K562 (cell line): ENCODE measurements at regions not wholly inside any gene's neighbourhood (a gene's known extent, or its start where the extent isn't known, plus 50 kb on each side); places are given as distances from the start of the nearest gene placed in this dataset.

Experiments used
- ATAC-seq: fragments of 200-7000 bp; cut with Tn5 transposase; 3 replicates; pipeline ENCODE4 v1.9.1; 2020; ENCODE audit warnings: moderate library complexity
- BruUV-seq: library from RNA; stranded (reverse); fragments of 400-500 nt; replicated peaks from 2 replicates; lab custom pipeline; 2021; lab: Mats Ljungman, UMichigan
- CTCF ChIA-PET: fragments of 300-600 bp; formaldehyde crosslinking; extraction: SDS; loops from one replicate; lab custom pipeline; 2021; ENCODE audit warnings: low intra/inter-chr PET ratio; lab: Yijun Ruan, JAX
- POLR2A ChIA-PET: fragments of 300-600, 350-650 bp; sonication (Branson Sonifier 250); formaldehyde crosslinking; extraction: SDS; loops from one replicate; lab custom pipeline; 2021; ENCODE audit warnings: antibody characterized with exemption, inconsistent platforms; lab: Yijun Ruan, JAX
- DNase-seq, 4 experiments: peaks; one replicate each; pipeline versions ENCODE4 v3.0.0 to v3.0.0-alpha.2; 2011 to 2018; ENCODE audit warnings: low spot score in 3 of 4, mixed read lengths in 3 of 4; ENCODE audit errors: extremely low read depth in 1 of 4
- FAIRE-seq: peaks from 2 replicates; lab custom pipeline; 2011; peaks lifted over from hg19 to GRCh38; lab: Jason Lieb, UNC
- H2AFZ ChIP-seq: 2 replicates; pipeline ENCODE4 v1.6.0; 2011; ENCODE audit warnings: low read depth, low read length, control low read depth, inconsistent platforms
- H3K27ac ChIP-seq: fragments of 200-600 bp; 3 replicates; pipeline ENCODE4 v1.8.0; 2011; ENCODE audit warnings: low read depth, mild to moderate bottlenecking, control low read depth, inconsistent platforms, low read length, moderate library complexity, mixed read lengths; ENCODE audit errors: extremely low read depth
- H3K27me3 ChIP-seq, 2 experiments: fragments of 300-600 bp in 1 of 2; 2 replicates in 1 of 2; 3 replicates in 1 of 2; pipeline versions ENCODE4 v1.6.0 to v1.8.0; 2011; ENCODE audit warnings: inconsistent platforms in 2 of 2, low read length in 2 of 2, mild to moderate bottlenecking in 1 of 2, mixed read lengths in 1 of 2, moderate library complexity in 1 of 2; ENCODE audit not compliant: control insufficient read depth in 2 of 2, insufficient read depth in 2 of 2
- H3K36me3 ChIP-seq: fragments of 300-600 bp; 3 replicates; pipeline ENCODE4 v1.8.0; 2011; ENCODE audit warnings: mild to moderate bottlenecking, low read length, inconsistent platforms; ENCODE audit not compliant: control insufficient read depth, insufficient read depth
- H3K4me1 ChIP-seq, 2 experiments: fragments of 200-600 bp in 1 of 2; replicated peaks in 1 of 2; 2 replicates in 1 of 2; 3 replicates in 1 of 2; pipeline versions ENCODE4 v1.5.1 to v1.8.0; 2011; ENCODE audit warnings: inconsistent platforms in 2 of 2, low read length in 2 of 2, mild to moderate bottlenecking in 1 of 2, mixed read lengths in 1 of 2, moderate library complexity in 1 of 2; ENCODE audit not compliant: control insufficient read depth in 2 of 2, insufficient read depth in 2 of 2
- H3K4me2 ChIP-seq: 2 replicates; pipeline ENCODE4 v1.6.1; 2011; ENCODE audit warnings: low read length, control low read depth, inconsistent platforms, mixed read lengths; ENCODE audit not compliant: insufficient read depth
- H3K4me3 ChIP-seq: fragments of 200-600 bp; sonication (generic), shearing (Covaris generic); 2 replicates; pipeline ENCODE4 v1.5.1; 2016; ENCODE audit warnings: control low read depth, inconsistent platforms
- H3K79me2 ChIP-seq: fragments of 200-600 bp; 3 replicates; pipeline ENCODE4 v1.8.0; 2011; ENCODE audit warnings: low read length, inconsistent platforms; ENCODE audit not compliant: control insufficient read depth, insufficient read depth
- H3K9ac ChIP-seq, 2 experiments: 2 replicates each; pipeline versions ENCODE4 v1.6.0 to v1.6.1; 2011; ENCODE audit warnings: low read depth in 2 of 2, low read length in 2 of 2, control low read depth in 1 of 2, inconsistent platforms in 1 of 2, mild to moderate bottlenecking in 1 of 2, mixed read lengths in 1 of 2; ENCODE audit not compliant: insufficient read depth in 1 of 2
- H3K9me1 ChIP-seq: one replicate; pipeline ENCODE4 v1.6.0; 2011; ENCODE audit warnings: inconsistent platforms, mild to moderate bottlenecking, low read length, moderate library complexity; ENCODE audit not compliant: control insufficient read depth, insufficient read depth
- H3K9me3 ChIP-seq: replicated peaks from 2 replicates; pipeline ENCODE4 v1.5.1; 2011; ENCODE audit warnings: low read depth, low read length, inconsistent platforms; ENCODE audit not compliant: control insufficient read depth, insufficient read depth
- H4K20me1 ChIP-seq: replicated peaks from 2 replicates; pipeline ENCODE4 v1.6.1; 2011; ENCODE audit warnings: low read length, inconsistent platforms, mixed read lengths; ENCODE audit not compliant: control insufficient read depth, insufficient read depth
- GABPA ChIP-seq: fragments of 200-800 bp; sonication (Bioruptor generic); conservative IDR thresholded peaks from 2 replicates; pipeline ENCODE4 v1.6.1; 2016; ENCODE audit warnings: low read depth, missing genetic modification characterization, missing compliant biosample characterization
- MIER1 ChIP-seq: fragments of 450-650 bp; IDR thresholded peaks from 2 replicates; pipeline ENCODE4 v1.6.1; 2016; ENCODE audit warnings: antibody characterized with exemption, mild to moderate bottlenecking, low read depth
- PURB ChIP-seq: sonication (generic); formaldehyde crosslinking; IDR thresholded peaks from 2 replicates; pipeline ENCODE4 v1.9.0; 2021; ENCODE audit warnings: low read depth, mild to moderate bottlenecking, missing genetic modification reagents
- SNRNP70 ChIP-seq: fragments of 200-400 bp; formaldehyde crosslinking; optimal IDR thresholded peaks from 2 replicates; pipeline ENCODE3; 2017; ENCODE audit warnings: low read depth, low read length
- TAF1 ChIP-seq: IDR thresholded peaks from 2 replicates; pipeline ENCODE4 v1.6.1; 2011; ENCODE audit warnings: mild to moderate bottlenecking, low read length, moderate library complexity; ENCODE audit not compliant: insufficient read depth, control insufficient read depth, severe bottlenecking; ENCODE audit errors: extremely low read depth
- ZNF354B ChIP-seq: fragments of 250-450 bp; sonication (Bioruptor Pico); IDR thresholded peaks from 2 replicates; pipeline ENCODE4 v1.4.0; 2020
- ZNF778 ChIP-seq: fragments of 450-650 bp; formaldehyde crosslinking; IDR thresholded peaks from 2 replicates; pipeline ENCODE4 v1.4.0; 2020; ENCODE audit warnings: mild to moderate bottlenecking, moderate library complexity
- WGBS: fragments of 100-300 bp; shearing (Covaris generic); methylation state at CpG from one replicate; pipeline ENCODE4 v1.1.6; 2016; ENCODE audit warnings: low coverage, mixed read lengths; ENCODE audit not compliant: insufficient coverage; ENCODE audit errors: missing lambda C conversion rate; 5-methylcytosine and 5-hydroxymethylcytosine counted together
- in situ Hi-C: fragments of 300-500 bp; cut with MboI; formaldehyde crosslinking; loops from 4 replicates; pipeline ENCODE4 v1.15.0; 2018; ENCODE audit warnings: inconsistent platforms, mixed read lengths
- intact Hi-C: fragments of 100-400 bp; cut with micrococcal nuclease; formaldehyde crosslinking; loops from 2 replicates; pipeline ENCODE4 v1.14.2; 2022
- TF ChIP-seq, protein P1 (sequence below): sonication (generic); formaldehyde crosslinking; IDR thresholded peaks from 2 replicates; pipeline ENCODE4 v1.9.0; 2022; ENCODE audit warnings: mild to moderate bottlenecking, missing genetic modification reagents
- TF ChIP-seq, protein P2 (sequence below): IDR thresholded peaks from 3 replicates; pipeline ENCODE4 v1.6.1; 2011; ENCODE audit warnings: borderline replicate concordance, mild to moderate bottlenecking, moderate library complexity; ENCODE audit not compliant: insufficient read length; ENCODE audit errors: extremely low read depth
- TF ChIP-seq, protein P3 (sequence below): fragments of 450-650 bp; formaldehyde crosslinking; IDR thresholded peaks from 2 replicates; pipeline ENCODE4 v1.4.0; 2022; ENCODE audit warnings: missing genetic modification characterization
- TF ChIP-seq, protein P4 (sequence below): sonication (generic); formaldehyde crosslinking; IDR thresholded peaks from 2 replicates; pipeline ENCODE4 v1.8.1; 2023; ENCODE audit warnings: mild to moderate bottlenecking, missing genetic modification reagents

DNA sequence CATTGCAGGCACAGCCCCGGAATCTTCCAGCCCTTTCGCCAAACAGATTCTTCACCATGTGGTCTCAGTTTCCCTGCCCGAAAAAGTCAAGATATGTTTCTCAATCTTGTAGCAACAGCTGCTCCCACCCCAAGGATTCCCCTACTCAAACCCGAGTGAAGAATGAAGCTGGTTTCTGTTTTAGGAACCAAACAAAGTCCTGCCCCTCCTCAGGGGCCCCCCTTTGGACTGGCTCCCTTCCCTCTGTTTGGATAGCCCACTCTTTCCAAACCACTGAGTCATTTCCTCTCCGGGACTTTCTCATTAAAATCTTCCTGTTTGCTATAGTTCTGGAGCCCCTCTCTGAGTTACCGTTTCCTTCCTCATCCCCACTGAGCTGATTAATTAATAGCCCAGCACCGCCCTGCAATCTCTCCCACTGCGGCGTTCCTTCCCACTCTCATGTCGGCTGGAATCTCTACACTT, 100.9 kb downstream of the TSEN15 start (continued):
- TF ChIP-seq GABPA (tag) = no peak
- TF ChIP-seq PURB = no peak
- no peak for TF ChIP-seq MIER1
- no peak for TF ChIP-seq TAF1

DNA sequence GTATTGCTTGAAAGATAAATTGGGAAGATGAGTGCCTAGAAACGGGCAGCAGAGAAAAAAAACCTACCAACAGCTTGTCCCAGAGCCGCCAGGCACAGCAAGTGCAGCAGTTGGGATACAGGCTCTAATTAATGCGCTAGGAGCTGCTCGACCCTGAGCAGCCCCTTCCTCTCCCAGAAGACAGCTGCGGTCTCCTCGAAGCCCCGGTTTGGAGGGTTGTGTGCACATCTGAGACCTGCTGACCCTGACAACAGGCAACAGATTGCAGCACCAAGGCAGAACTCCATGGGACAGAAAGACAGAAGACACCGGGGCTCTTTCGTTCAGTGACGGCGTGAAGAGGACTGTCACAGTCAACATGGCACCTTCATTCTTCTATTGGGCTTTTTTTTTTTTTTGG, 101.4 kb downstream of the TSEN15 start:
- DNase-seq (no peak), FAIRE-seq (no peak), ATAC-seq (no peak)
- whole genome bisulfite sequencing = under 1% methylated on average over 11 of the region's 11 CpGs
- in situ Hi-C loops = no loop called here
- ChIA-PET POLR2A (interaction anchor here (0.7 kb wide), 1 partner anchor 305 kb away, joined by 3 read pairs; no protein-coding TSS in a partner anchor), CTCF (no interaction called here)
- no peaks in the 10 kb centered on the region for H3K9me1 ChIP-seq
- H3K27me3 ChIP-seq = peaks cover 10 to 31% of the 10 kb centered on the region in 2 experiments
- no peak overlapping the region for H3K4me2 ChIP-seq
- TF ChIP-seq, protein P1, sequence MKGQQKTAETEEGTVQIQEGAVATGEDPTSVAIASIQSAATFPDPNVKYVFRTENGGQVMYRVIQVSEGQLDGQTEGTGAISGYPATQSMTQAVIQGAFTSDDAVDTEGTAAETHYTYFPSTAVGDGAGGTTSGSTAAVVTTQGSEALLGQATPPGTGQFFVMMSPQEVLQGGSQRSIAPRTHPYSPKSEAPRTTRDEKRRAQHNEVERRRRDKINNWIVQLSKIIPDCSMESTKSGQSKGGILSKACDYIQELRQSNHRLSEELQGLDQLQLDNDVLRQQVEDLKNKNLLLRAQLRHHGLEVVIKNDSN (CRISPR knock-in tag) = no peak
- TF ChIP-seq ZNF354B (no peak), ZNF778 (CRISPR knock-in tag) (no peak), SNRNP70 (no peak)
- TF ChIP-seq, protein P2, sequence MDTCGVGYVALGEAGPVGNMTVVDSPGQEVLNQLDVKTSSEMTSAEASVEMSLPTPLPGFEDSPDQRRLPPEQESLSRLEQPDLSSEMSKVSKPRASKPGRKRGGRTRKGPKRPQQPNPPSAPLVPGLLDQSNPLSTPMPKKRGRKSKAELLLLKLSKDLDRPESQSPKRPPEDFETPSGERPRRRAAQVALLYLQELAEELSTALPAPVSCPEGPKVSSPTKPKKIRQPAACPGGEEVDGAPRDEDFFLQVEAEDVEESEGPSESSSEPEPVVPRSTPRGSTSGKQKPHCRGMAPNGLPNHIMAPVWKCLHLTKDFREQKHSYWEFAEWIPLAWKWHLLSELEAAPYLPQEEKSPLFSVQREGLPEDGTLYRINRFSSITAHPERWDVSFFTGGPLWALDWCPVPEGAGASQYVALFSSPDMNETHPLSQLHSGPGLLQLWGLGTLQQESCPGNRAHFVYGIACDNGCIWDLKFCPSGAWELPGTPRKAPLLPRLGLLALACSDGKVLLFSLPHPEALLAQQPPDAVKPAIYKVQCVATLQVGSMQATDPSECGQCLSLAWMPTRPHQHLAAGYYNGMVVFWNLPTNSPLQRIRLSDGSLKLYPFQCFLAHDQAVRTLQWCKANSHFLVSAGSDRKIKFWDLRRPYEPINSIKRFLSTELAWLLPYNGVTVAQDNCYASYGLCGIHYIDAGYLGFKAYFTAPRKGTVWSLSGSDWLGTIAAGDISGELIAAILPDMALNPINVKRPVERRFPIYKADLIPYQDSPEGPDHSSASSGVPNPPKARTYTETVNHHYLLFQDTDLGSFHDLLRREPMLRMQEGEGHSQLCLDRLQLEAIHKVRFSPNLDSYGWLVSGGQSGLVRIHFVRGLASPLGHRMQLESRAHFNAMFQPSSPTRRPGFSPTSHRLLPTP = no peak
- TF ChIP-seq, protein P3, sequence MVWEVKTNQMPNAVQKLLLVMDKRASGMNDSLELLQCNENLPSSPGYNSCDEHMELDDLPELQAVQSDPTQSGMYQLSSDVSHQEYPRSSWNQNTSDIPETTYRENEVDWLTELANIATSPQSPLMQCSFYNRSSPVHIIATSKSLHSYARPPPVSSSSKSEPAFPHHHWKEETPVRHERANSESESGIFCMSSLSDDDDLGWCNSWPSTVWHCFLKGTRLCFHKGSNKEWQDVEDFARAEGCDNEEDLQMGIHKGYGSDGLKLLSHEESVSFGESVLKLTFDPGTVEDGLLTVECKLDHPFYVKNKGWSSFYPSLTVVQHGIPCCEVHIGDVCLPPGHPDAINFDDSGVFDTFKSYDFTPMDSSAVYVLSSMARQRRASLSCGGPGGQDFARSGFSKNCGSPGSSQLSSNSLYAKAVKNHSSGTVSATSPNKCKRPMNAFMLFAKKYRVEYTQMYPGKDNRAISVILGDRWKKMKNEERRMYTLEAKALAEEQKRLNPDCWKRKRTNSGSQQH (CRISPR knock-in tag) = no peak
- TF ChIP-seq, protein P4, sequence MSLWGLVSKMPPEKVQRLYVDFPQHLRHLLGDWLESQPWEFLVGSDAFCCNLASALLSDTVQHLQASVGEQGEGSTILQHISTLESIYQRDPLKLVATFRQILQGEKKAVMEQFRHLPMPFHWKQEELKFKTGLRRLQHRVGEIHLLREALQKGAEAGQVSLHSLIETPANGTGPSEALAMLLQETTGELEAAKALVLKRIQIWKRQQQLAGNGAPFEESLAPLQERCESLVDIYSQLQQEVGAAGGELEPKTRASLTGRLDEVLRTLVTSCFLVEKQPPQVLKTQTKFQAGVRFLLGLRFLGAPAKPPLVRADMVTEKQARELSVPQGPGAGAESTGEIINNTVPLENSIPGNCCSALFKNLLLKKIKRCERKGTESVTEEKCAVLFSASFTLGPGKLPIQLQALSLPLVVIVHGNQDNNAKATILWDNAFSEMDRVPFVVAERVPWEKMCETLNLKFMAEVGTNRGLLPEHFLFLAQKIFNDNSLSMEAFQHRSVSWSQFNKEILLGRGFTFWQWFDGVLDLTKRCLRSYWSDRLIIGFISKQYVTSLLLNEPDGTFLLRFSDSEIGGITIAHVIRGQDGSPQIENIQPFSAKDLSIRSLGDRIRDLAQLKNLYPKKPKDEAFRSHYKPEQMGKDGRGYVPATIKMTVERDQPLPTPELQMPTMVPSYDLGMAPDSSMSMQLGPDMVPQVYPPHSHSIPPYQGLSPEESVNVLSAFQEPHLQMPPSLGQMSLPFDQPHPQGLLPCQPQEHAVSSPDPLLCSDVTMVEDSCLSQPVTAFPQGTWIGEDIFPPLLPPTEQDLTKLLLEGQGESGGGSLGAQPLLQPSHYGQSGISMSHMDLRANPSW (CRISPR knock-in tag) = no peak
- H3K79me2 ChIP-seq = no peaks in the 10 kb centered on the region
- no peaks in the 10 kb centered on the region for H3K36me3 ChIP-seq
- intact Hi-C loops = no loop called here
- H3K4me3 ChIP-seq = no peak overlapping the region
- BruUV-seq = no TSS peak
- no peak overlapping the region for H2AFZ ChIP-seq
- H3K9ac ChIP-seq = no peak overlapping the region
- no peaks in the 10 kb centered on the region for H4K20me1 ChIP-seq
- no peak overlapping the region for H3K27ac ChIP-seq
- H3K4me1 ChIP-seq = no peaks in the 10 kb centered on the region
- no peaks in the 10 kb centered on the region for H3K9me3 ChIP-seq
